ENCODE measurements at regions not wholly inside any gene's neighbourhood (a gene's known extent, or its start where the extent isn't known, plus 50 kb on each side); places are given as distances from the start of the nearest gene placed in this dataset.
A peak's percentile ranks its signal among the peaks of the same experiment; 100 is the strongest.

GRCh38 chr16:85370543-85370880, 242.6 kb upstream of the GSE1 start:
- H2BK20ac ChIP-seq (ENCODE audit: low read depth, low read length) = no peak overlapping the region
- H2BK5ac ChIP-seq (ENCODE audit: low read depth, low read length, poor library complexity, severe bottlenecking) = no peak overlapping the region
- H3K79me1 ChIP-seq (ENCODE audit: low read depth in 1 of 2, low read length in 2 of 2) = peaks cover 7 to 61% of the 10 kb centered on the region in 2 experiments
- H3K14ac ChIP-seq (replicated peaks; ENCODE audit: low read depth, low read length) = no peak overlapping the region
- BruUV-seq (replicated peaks) = no TSS peak
- no peak for ATAC-seq (ENCODE audit: low read depth)
- peak overlapping the region; percentile 66 for H4K91ac ChIP-seq (ENCODE audit: insufficient read depth, low read depth, low read length)
- no peak overlapping the region for H2BK120ac ChIP-seq (ENCODE audit: low read depth, low read length)
- CTCF ChIA-PET = interaction anchor here (0.5 to 1.5 kb wide), 2 partner anchors 9 to 246 kb away, joined by 3 to 4 read pairs; no protein-coding TSS in a partner anchor
- peaks cover 17% of the 10 kb centered on the region for H3K9me1 ChIP-seq (ENCODE audit: insufficient read depth, low read length)
- H4K20me1 ChIP-seq (ENCODE audit: insufficient read depth, low read length) = peaks cover 66% of the 10 kb centered on the region
- no peak overlapping the region for H3K18ac ChIP-seq (ENCODE audit: low read depth, low read length)
- no peak overlapping the region for H3K27ac ChIP-seq (ENCODE audit: insufficient read depth, low read length)
- no peak overlapping the region for H2BK15ac ChIP-seq (ENCODE audit: low read depth, low read length)
- dilution Hi-C loops (cut with HindIII; ENCODE audit: low sequenced_read_pairs, unreplicated experiment) (no loop called here), in situ Hi-C loops (cut with MboI; ENCODE audit: low sequenced_read_pairs) (no loop called here), intact Hi-C loops (cut with micrococcal nuclease) (loop anchor here (2.0 kb wide), 1 partner anchor 240 kb away; no protein-coding TSS in a partner anchor)
- H3K9me3 ChIP-seq (ENCODE audit: control insufficient read depth, insufficient read depth, low read length) = no peaks in the 10 kb centered on the region
- peak overlapping the region; percentile 34 for H2AFZ ChIP-seq (replicated peaks; ENCODE audit: low read length, poor library complexity)
- TF ChIP-seq FOS (IDR thresholded peaks at IDR 0.05; ENCODE audit: low read depth, low read length) (no peak), ELK1 (IDR thresholded peaks at IDR 0.05; ENCODE audit: borderline replicate concordance, low read depth, low read length) (no peak), USF2 (IDR thresholded peaks at IDR 0.05; ENCODE audit: low read depth, low read length) (no peak), CEBPB (IDR thresholded peaks at IDR 0.05; ENCODE audit: low read depth, low read length) (no peak), MXI1 (IDR thresholded peaks at IDR 0.05; ENCODE audit: borderline replicate concordance, low read depth, low read length) (no peak), SMC3 (IDR thresholded peaks at IDR 0.05; ENCODE audit: low read depth, low read length) (no peak), RAD21 (IDR thresholded peaks at IDR 0.05; ENCODE audit: low read length) (no peak), MAFK (IDR thresholded peaks at IDR 0.05; ENCODE audit: low read depth, low read length) (no peak), CTCF (conservative IDR thresholded peaks at IDR 0.05; ENCODE audit: low read depth, low read length) (no peak), CHD1 (IDR thresholded peaks at IDR 0.05; ENCODE audit: low read depth, low read length) (no peak), NFE2L2 (IDR thresholded peaks at IDR 0.05; ENCODE audit: low read depth, low read length) (no peak), MAZ (IDR thresholded peaks at IDR 0.05; ENCODE audit: borderline replicate concordance, low read depth, low read length) (no peak)
- H2AK5ac ChIP-seq (ENCODE audit: low read depth, low read length) = peak overlapping the region; percentile 89; the same call in 1 of the 2 replicates
- DNase-seq = no peak
- 0 out of 2 replicates have a peak overlapping the region, but pooled peaks have one; percentile 20 for H4K5ac ChIP-seq (ENCODE audit: low read depth, low read length)
- POLR2A ChIA-PET (ENCODE audit: unreplicated experiment) = no interaction called here
- H2AK9ac ChIP-seq (replicated peaks; ENCODE audit: low read depth, low read length, poor library complexity) = no peak overlapping the region
- H3K27me3 ChIP-seq (ENCODE audit: control insufficient read depth, insufficient read depth, low read length) = no peaks in the 10 kb centered on the region
- H3K56ac ChIP-seq (ENCODE audit: extremely low read depth, insufficient read depth, low read length) = no peak overlapping the region
- no CpG with 5 or more reads among the region's 6 CpGs for WGBS, 2 experiments (ENCODE audit: extremely low coverage in 2 of 2, insufficient read length in 1 of 2)
- H3K9ac ChIP-seq (ENCODE audit: low read depth, low read length) = no peak overlapping the region
- peaks cover 24% of the 10 kb centered on the region for H3K4me1 ChIP-seq (ENCODE audit: control insufficient read depth, insufficient read depth, low read length)
- H4K8ac ChIP-seq (ENCODE audit: low read depth in 2 of 2, low read length in 2 of 2) = no peak overlapping the region; a peak in 1 of 4 replicates
- H3K4me3 ChIP-seq (ENCODE audit: insufficient read depth, low read depth, low read length) = no peak overlapping the region
- peak overlapping the region; percentile 19; the same call in 1 of the 2 replicates for H3K4ac ChIP-seq (ENCODE audit: low read depth, low read length)
- no peaks in the 10 kb centered on the region for H3K36me3 ChIP-seq (ENCODE audit: control insufficient read depth, insufficient read depth, low read length)
- H3K4me2 ChIP-seq (ENCODE audit: low read depth, low read length) = no peak overlapping the region
- no peak overlapping the region for H3K23ac ChIP-seq (ENCODE audit: low read depth, low read length)

Measured in IMR-90 (cell line).